Fibroblast of lung (primary cell): ENCODE measurements at regions not wholly inside any gene's neighbourhood (a gene's known extent, or its start where the extent isn't known, plus 50 kb on each side); places are given as distances from the start of the nearest gene placed in this dataset.

Source experiments
- DNase-seq, 2 donors: peaks; one replicate each; pipeline versions ENCODE4 v3.0.0 to v3.0.0-alpha.2; 2010; ENCODE audit warnings: low read depth in 2 of 2
- H2AFZ ChIP-seq: 2 replicates; pipeline ENCODE4 v1.5.1; 2012; ENCODE audit warnings: low read length, control low read depth, inconsistent platforms
- H3K27ac ChIP-seq: 2 replicates; pipeline ENCODE4 v1.5.1; 2011; ENCODE audit warnings: low read length, control low read depth; ENCODE audit not compliant: insufficient read depth
- H3K27me3 ChIP-seq: 2 replicates; pipeline ENCODE4 v1.5.1; 2011; ENCODE audit warnings: mild to moderate bottlenecking, low read length; ENCODE audit not compliant: control insufficient read depth, insufficient read depth
- H3K36me3 ChIP-seq: 2 replicates; pipeline ENCODE4 v1.5.1; 2011; ENCODE audit warnings: low read length; ENCODE audit not compliant: control insufficient read depth, insufficient read depth
- H3K4me1 ChIP-seq: 2 replicates; pipeline ENCODE4 v1.5.1; 2011; ENCODE audit warnings: low read length; ENCODE audit not compliant: control insufficient read depth, insufficient read depth; ENCODE audit errors: extremely low read depth
- H3K4me2 ChIP-seq: 2 replicates; pipeline ENCODE4 v1.5.1; 2011; ENCODE audit warnings: low read length, control low read depth; ENCODE audit not compliant: insufficient read depth; ENCODE audit errors: extremely low read depth
- H3K4me3 ChIP-seq, 4 experiments: fragments of 200-600 bp in 1 of 4; sonication (generic) in 1 of 4; replicated peaks in 1 of 4; 2 replicates each; pipeline ENCODE4 v1.5.1; 2011 to 2016; ENCODE audit warnings: low read length in 4 of 4, low read depth in 3 of 4, mild to moderate bottlenecking in 3 of 4, control low read depth in 2 of 4, inconsistent platforms in 1 of 4, mixed read lengths in 1 of 4; ENCODE audit not compliant: insufficient read depth in 1 of 4; ENCODE audit errors: control extremely low read depth in 1 of 4
- H3K79me2 ChIP-seq: 2 replicates; pipeline ENCODE4 v1.5.1; 2012; ENCODE audit warnings: mild to moderate bottlenecking, low read length, inconsistent platforms; ENCODE audit not compliant: control insufficient read depth, insufficient read depth
- H3K9ac ChIP-seq: 2 replicates; pipeline ENCODE4 v1.5.1; 2011; ENCODE audit warnings: mild to moderate bottlenecking, low read length, control low read depth; ENCODE audit not compliant: insufficient read depth
- H3K9me3 ChIP-seq: 2 replicates; pipeline ENCODE4 v1.5.1; 2012; ENCODE audit warnings: low read depth, low read length; ENCODE audit not compliant: control insufficient read depth, insufficient read depth
- H4K20me1 ChIP-seq: 2 replicates; pipeline ENCODE4 v1.5.1; 2011; ENCODE audit warnings: low read length; ENCODE audit not compliant: control insufficient read depth, insufficient read depth; ENCODE audit errors: extremely low read depth
- EZH2 ChIP-seq: IDR thresholded peaks from 2 replicates; pipeline ENCODE4 v1.5.1; 2012; ENCODE audit warnings: low read length, control low read depth, mild to moderate bottlenecking; ENCODE audit errors: missing control alignments
- TF ChIP-seq, protein P1 (sequence below), 2 donors: IDR thresholded peaks in 1 of 2; conservative IDR thresholded peaks in 1 of 2; 1 replicate in 1 of 2; 2 replicates in 1 of 2; pipeline ENCODE4 v1.5.1; 2011 to 2012; ENCODE audit warnings: low read length in 2 of 2, control low read depth in 1 of 2, inconsistent platforms in 1 of 2, low read depth in 1 of 2, mild to moderate bottlenecking in 1 of 2

GRCh38 chr20:50439539-50440453 is 70.4 kb upstream of the PTPN1 start:
- Histone ChIP-seq H3K27ac (peak overlapping the region; percentile 97), H4K20me1 (no peaks in the 10 kb centered on the region), H3K36me3 (no peaks in the 10 kb centered on the region), H3K9ac (no peak overlapping the region), H3K79me2 (no peaks in the 10 kb centered on the region), H3K27me3 (no peaks in the 10 kb centered on the region), H3K9me3 (no peaks in the 10 kb centered on the region), H3K4me3 (no peak overlapping the region), H2AFZ (no peak overlapping the region), H3K4me2 (no peak overlapping the region), H3K4me1 (peaks cover 23% of the 10 kb centered on the region)
- TF ChIP-seq, protein P1, sequence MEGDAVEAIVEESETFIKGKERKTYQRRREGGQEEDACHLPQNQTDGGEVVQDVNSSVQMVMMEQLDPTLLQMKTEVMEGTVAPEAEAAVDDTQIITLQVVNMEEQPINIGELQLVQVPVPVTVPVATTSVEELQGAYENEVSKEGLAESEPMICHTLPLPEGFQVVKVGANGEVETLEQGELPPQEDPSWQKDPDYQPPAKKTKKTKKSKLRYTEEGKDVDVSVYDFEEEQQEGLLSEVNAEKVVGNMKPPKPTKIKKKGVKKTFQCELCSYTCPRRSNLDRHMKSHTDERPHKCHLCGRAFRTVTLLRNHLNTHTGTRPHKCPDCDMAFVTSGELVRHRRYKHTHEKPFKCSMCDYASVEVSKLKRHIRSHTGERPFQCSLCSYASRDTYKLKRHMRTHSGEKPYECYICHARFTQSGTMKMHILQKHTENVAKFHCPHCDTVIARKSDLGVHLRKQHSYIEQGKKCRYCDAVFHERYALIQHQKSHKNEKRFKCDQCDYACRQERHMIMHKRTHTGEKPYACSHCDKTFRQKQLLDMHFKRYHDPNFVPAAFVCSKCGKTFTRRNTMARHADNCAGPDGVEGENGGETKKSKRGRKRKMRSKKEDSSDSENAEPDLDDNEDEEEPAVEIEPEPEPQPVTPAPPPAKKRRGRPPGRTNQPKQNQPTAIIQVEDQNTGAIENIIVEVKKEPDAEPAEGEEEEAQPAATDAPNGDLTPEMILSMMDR (conservative IDR thresholded peaks at IDR 0.05 in 1 of 2, IDR thresholded peaks at IDR 0.05 in 1 of 2; ENCODE audit: low read depth in 1 of 2, low read length in 2 of 2), result no peak
- DNase-seq, result no peak

DNA sequence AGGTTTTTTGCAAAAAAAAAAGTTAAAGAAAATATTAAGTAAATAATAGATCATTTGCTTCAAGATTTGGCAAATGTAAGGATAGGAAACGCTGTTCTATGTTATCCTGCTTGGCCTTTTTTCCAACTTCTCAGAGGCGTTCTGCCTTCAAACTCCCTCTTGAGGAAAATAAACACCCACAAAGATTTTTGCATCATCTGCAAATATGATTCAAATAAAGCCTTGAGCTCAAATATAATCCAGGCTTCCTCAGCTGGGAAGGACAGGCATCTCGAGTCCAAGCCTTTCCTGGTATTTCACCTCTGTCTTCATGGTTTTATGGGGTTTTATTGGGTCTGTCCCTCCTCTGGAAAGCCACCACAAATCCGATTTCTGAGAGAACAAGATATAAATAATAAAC is 67.7 kb upstream of the PTPN1 start:
- Histone ChIP-seq H2AFZ (no peak overlapping the region), H3K9me3 (no peaks in the 10 kb centered on the region), H3K27me3 (no peaks in the 10 kb centered on the region), H3K4me1 (peaks cover 23% of the 10 kb centered on the region), H3K4me2 (no peak overlapping the region), H3K9ac (no peak overlapping the region), H3K36me3 (no peaks in the 10 kb centered on the region), H3K27ac (peak overlapping the region; percentile 97), H3K79me2 (no peaks in the 10 kb centered on the region), H4K20me1 (no peaks in the 10 kb centered on the region), H3K4me3 (no peak overlapping the region)
- peak in 1 of 2 donors; percentile 53 for DNase-seq
- TF ChIP-seq EZH2, result no peak
- TF ChIP-seq, protein P1 (conservative IDR thresholded peaks at IDR 0.05 in 1 of 2, IDR thresholded peaks at IDR 0.05 in 1 of 2; ENCODE audit: low read depth in 1 of 2, low read length in 2 of 2), result no peak

DNA sequence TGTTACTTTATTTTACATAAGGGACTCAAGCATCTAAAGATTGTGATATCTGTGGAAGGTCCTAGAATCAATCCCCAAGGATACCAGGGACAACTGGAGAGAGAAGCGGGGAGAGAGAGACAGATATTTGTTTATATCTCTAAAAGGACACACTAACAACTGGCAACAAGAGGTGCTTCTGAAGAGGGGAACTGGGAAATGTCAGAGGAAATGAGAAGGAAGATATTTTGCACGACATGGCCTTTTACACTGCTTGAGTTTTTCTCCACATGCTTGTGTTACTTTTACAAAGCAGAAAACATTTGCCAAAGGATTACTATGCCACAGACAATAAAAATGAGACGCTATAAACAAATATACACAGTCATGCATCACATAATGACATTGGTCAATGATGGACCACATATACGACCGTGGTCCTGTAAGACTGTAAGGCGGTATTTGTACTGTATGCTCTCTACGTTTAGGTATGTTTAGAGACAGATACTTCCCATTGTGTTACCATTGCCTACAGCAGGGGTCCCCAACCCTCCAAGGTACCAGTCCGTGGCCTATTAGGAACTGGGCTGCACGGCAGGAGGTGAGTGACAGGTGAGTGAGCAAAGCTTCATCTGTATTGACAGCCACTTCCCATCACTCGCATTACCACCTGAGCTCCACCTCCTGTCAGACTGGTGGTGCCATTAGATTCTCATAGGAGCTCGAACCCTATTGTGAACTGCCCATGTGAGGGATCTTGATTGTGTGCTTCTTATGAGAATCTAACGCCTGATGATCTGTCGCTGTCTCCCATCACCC is 64.6 kb upstream of the PTPN1 start:
- Histone ChIP-seq H3K9me3 (no peaks in the 10 kb centered on the region), H3K4me3 (no peak overlapping the region), H2AFZ (no peak overlapping the region), H4K20me1 (no peaks in the 10 kb centered on the region), H3K79me2 (no peaks in the 10 kb centered on the region), H3K27me3 (no peaks in the 10 kb centered on the region), H3K4me2 (no peak overlapping the region), H3K9ac (no peak overlapping the region), H3K36me3 (no peaks in the 10 kb centered on the region), H3K4me1 (peaks cover 26% of the 10 kb centered on the region), H3K27ac (no peak overlapping the region)
- no peak for DNase-seq
- no peak for TF ChIP-seq EZH2
- TF ChIP-seq, protein P1 (conservative IDR thresholded peaks at IDR 0.05 in 1 of 2, IDR thresholded peaks at IDR 0.05 in 1 of 2; ENCODE audit: low read depth in 1 of 2, low read length in 2 of 2), result no peak
